HepG2 (cell line): ENCODE measurements at regions not wholly inside any gene's neighbourhood (a gene's known extent, or its start where the extent isn't known, plus 50 kb on each side); places are given as distances from the start of the nearest gene placed in this dataset.

Experiments used
- ATAC-seq: fragments of 200-7000 bp; cut with Tn5 transposase; 3 replicates; pipeline ENCODE4 v1.9.1; 2020; ENCODE audit warnings: mild to moderate bottlenecking, moderate library complexity
- BruUV-seq: library from RNA; stranded (reverse); fragments of 400-500 nt; replicated peaks from 2 replicates; lab custom pipeline; 2021; lab: Mats Ljungman, UMichigan
- CTCF ChIA-PET: fragments of 300-600 bp; formaldehyde crosslinking; extraction: SDS; loops from one replicate; lab custom pipeline; 2021; ENCODE audit warnings: low total read pairs, inconsistent platforms, low intra/inter-chr PET ratio; lab: Yijun Ruan, JAX
- POLR2A ChIA-PET: fragments of 350-600 bp; sonication (Branson Sonifier 250); formaldehyde crosslinking; loops from one replicate; lab custom pipeline; 2020; ENCODE audit warnings: antibody characterized with exemption, inconsistent platforms; lab: Yijun Ruan, JAX
- DNase-seq: peaks from one replicate; pipeline ENCODE4 v3.0.0-alpha.2; 2015; ENCODE audit warnings: low spot score
- FAIRE-seq: peaks from 3 replicates; lab custom pipeline; 2011; peaks lifted over from hg19 to GRCh38; lab: Jason Lieb, UNC
- H2AFZ ChIP-seq: one replicate; pipeline ENCODE4 v1.6.1; 2011; ENCODE audit warnings: low read length, inconsistent platforms
- H3K27ac ChIP-seq: fragments of 300-600 bp; 3 replicates; pipeline ENCODE4 v1.8.0; 2011; ENCODE audit warnings: mixed run types, mild to moderate bottlenecking, mixed read lengths, low read length, inconsistent platforms; ENCODE audit not compliant: insufficient read depth; ENCODE audit errors: extremely low read length
- H3K27me3 ChIP-seq, 2 experiments: fragments of 200-600 bp in 1 of 2; 2 replicates in 1 of 2; 3 replicates in 1 of 2; pipeline versions ENCODE4 v1.6.0 to v1.8.0; 2011; ENCODE audit warnings: low read length in 2 of 2, mild to moderate bottlenecking in 2 of 2, moderate library complexity in 2 of 2, inconsistent platforms in 1 of 2; ENCODE audit not compliant: insufficient read depth in 2 of 2, control insufficient read depth in 1 of 2
- H3K36me3 ChIP-seq, 2 experiments: fragments of 200-600 bp in 1 of 2; replicated peaks in 1 of 2; 2 replicates in 1 of 2; 3 replicates in 1 of 2; pipeline versions ENCODE4 v1.5.1 to v1.8.0; 2011; ENCODE audit warnings: low read length in 2 of 2, inconsistent platforms in 1 of 2; ENCODE audit not compliant: insufficient read depth in 2 of 2, control insufficient read depth in 1 of 2
- H3K4me1 ChIP-seq: 2 replicates; pipeline ENCODE4 v1.5.1; 2012; ENCODE audit warnings: low read length, inconsistent platforms; ENCODE audit not compliant: insufficient read depth
- H3K4me2 ChIP-seq: 2 replicates; pipeline ENCODE4 v1.6.0; 2011; ENCODE audit warnings: low read depth, low read length, inconsistent platforms
- H3K4me3 ChIP-seq, 3 experiments: fragments of 200-600 bp in 1 of 3; sonication (generic), shearing (Covaris generic) in 1 of 3; replicated peaks in 1 of 3; 2 replicates each; pipeline ENCODE4 v1.5.1; 2011 to 2016; ENCODE audit warnings: low read length in 3 of 3, inconsistent platforms in 2 of 3, low read depth in 2 of 3, mild to moderate bottlenecking in 2 of 3, control low read depth in 1 of 3, mixed read lengths in 1 of 3; ENCODE audit not compliant: insufficient read depth in 1 of 3
- H3K79me2 ChIP-seq: one replicate; pipeline ENCODE4 v1.6.1; 2011; ENCODE audit warnings: low read length, inconsistent platforms; ENCODE audit not compliant: insufficient read depth
- H3K9ac ChIP-seq: 2 replicates; pipeline ENCODE4 v1.6.0; 2011; ENCODE audit warnings: mild to moderate bottlenecking, low read depth, low read length, inconsistent platforms; ENCODE audit not compliant: insufficient read depth
- H3K9me3 ChIP-seq: 2 replicates; pipeline ENCODE4 v1.5.1; 2012; ENCODE audit warnings: mild to moderate bottlenecking, low read length
- H4K20me1 ChIP-seq: 2 replicates; pipeline ENCODE4 v1.6.0; 2011; ENCODE audit warnings: inconsistent platforms, mild to moderate bottlenecking, low read length, moderate library complexity; ENCODE audit not compliant: insufficient read depth
- BHLHE40 ChIP-seq: IDR thresholded peaks from 2 replicates; pipeline ENCODE4 v1.6.1; 2011; ENCODE audit warnings: low read length, improper control_type of control experiment
- DNMT3B ChIP-seq: conservative IDR thresholded peaks from 2 replicates; pipeline ENCODE4 v1.6.1; 2016; ENCODE audit warnings: missing biosample characterization, control low read depth
- HDAC2 ChIP-seq: sonication (generic); formaldehyde crosslinking; IDR thresholded peaks from 2 replicates; pipeline ENCODE4 v1.4.0; 2020; ENCODE audit warnings: missing genetic modification reagents
- HHEX ChIP-seq: IDR thresholded peaks from 2 replicates; pipeline ENCODE4 v1.6.1; 2016; ENCODE audit warnings: control low read depth
- HOXA5 ChIP-seq: sonication (generic); formaldehyde crosslinking; IDR thresholded peaks from 2 replicates; pipeline ENCODE4 v1.4.0; 2020; ENCODE audit warnings: missing genetic modification reagents
- JUN ChIP-seq: sonication (generic); formaldehyde crosslinking; IDR thresholded peaks from 2 replicates; pipeline ENCODE4 v1.4.0; 2020; ENCODE audit warnings: mild to moderate bottlenecking, missing genetic modification reagents
- MEIS1 ChIP-seq: sonication (generic); formaldehyde crosslinking; IDR thresholded peaks from 2 replicates; pipeline ENCODE4 v1.9.0; 2021; ENCODE audit warnings: mild to moderate bottlenecking, missing genetic modification reagents, moderate library complexity, borderline replicate concordance
- NR2F2 ChIP-seq: IDR thresholded peaks from 2 replicates; pipeline ENCODE4 v1.6.1; 2012; ENCODE audit warnings: low read depth, inconsistent platforms, borderline replicate concordance
- SALL1 ChIP-seq: sonication (generic); formaldehyde crosslinking; IDR thresholded peaks from 2 replicates; pipeline ENCODE4 v1.8.0; 2022; ENCODE audit warnings: mild to moderate bottlenecking, missing genetic modification reagents
- TP53 ChIP-seq: sonication (generic); formaldehyde crosslinking; conservative IDR thresholded peaks from 2 replicates; pipeline ENCODE4 v1.4.0; 2020; ENCODE audit warnings: missing genetic modification reagents
- ZBTB21 ChIP-seq: sonication (generic); formaldehyde crosslinking; IDR thresholded peaks from 2 replicates; pipeline ENCODE4 v1.4.0; 2020; ENCODE audit warnings: missing genetic modification reagents
- ZNF3 ChIP-seq: IDR thresholded peaks from 2 replicates; pipeline ENCODE4 v1.7.0; 2017; ENCODE audit warnings: inconsistent platforms
- ZNF510 ChIP-seq: sonication (generic); formaldehyde crosslinking; IDR thresholded peaks from 2 replicates; pipeline ENCODE4 v1.4.0; 2020; ENCODE audit warnings: low read depth, mild to moderate bottlenecking, missing genetic modification reagents
- ZNF556 ChIP-seq: sonication (generic); formaldehyde crosslinking; IDR thresholded peaks from 2 replicates; pipeline ENCODE4 v1.4.0; 2020; ENCODE audit warnings: mild to moderate bottlenecking, missing genetic modification reagents, borderline replicate concordance
- ZNF564 ChIP-seq: sonication (generic); formaldehyde crosslinking; IDR thresholded peaks from 2 replicates; pipeline ENCODE4 v1.8.1; 2023; ENCODE audit warnings: mild to moderate bottlenecking, missing genetic modification reagents
- ZNF790 ChIP-seq: sonication (generic); formaldehyde crosslinking; IDR thresholded peaks from 2 replicates; pipeline ENCODE4 v1.8.0; 2022; ENCODE audit warnings: missing genetic modification reagents, mild to moderate bottlenecking, borderline replicate concordance
- ZNF883 ChIP-seq: sonication (generic); formaldehyde crosslinking; IDR thresholded peaks from 2 replicates; pipeline ENCODE4 v1.5.1; 2020; ENCODE audit warnings: mild to moderate bottlenecking, missing genetic modification reagents; ENCODE audit errors: not compliant biosample characterization
- WGBS: methylation state at CpG from one replicate; pipeline ENCODE4 v1.1.6; 2017; ENCODE audit warnings: low lambda C conversion rate; 5-methylcytosine and 5-hydroxymethylcytosine counted together
- in situ Hi-C: cut with HindIII; loops from 2 replicates; pipeline ENCODE4 v1.10.0; 2017; ENCODE audit warnings: low pct_unique_long_range_greater_than_20kb; ENCODE audit not compliant: extremely low pct_ligation_motif_present
- intact Hi-C: fragments of 100-400 bp; cut with micrococcal nuclease; formaldehyde crosslinking; loops from one replicate; pipeline ENCODE4 v1.10.0; 2022; ENCODE audit not compliant: unreplicated experiment
- TF ChIP-seq, protein P1 (sequence below): sonication (generic); formaldehyde crosslinking; IDR thresholded peaks from 2 replicates; pipeline ENCODE4 v1.4.0; 2020; ENCODE audit warnings: mild to moderate bottlenecking, missing genetic modification reagents
- TF ChIP-seq, protein P2 (sequence below): sonication (generic); formaldehyde crosslinking; IDR thresholded peaks from 2 replicates; pipeline ENCODE4 v1.4.0; 2020; ENCODE audit warnings: mild to moderate bottlenecking, missing genetic modification reagents

DNA sequence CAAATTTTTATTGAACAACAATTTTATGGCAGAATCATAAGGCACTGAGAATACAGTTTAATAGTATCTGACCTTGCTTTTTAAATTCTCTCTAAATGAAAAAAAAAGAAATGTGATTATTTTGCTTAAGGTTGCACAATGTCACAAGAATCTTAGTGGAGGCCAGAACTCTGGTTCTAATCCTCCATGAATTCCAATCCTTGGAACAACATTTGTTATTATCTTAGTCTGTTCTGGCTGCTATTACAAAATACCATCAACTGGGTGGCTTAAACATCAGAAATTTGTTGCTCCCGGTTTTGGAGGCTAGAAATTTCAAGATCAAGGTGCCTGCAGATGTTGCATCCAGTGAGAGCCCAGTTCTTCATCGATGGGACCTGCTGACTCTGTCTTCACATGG lies 158.2 kb upstream of the POM121L12 start (continued):
- TF ChIP-seq, protein P1, sequence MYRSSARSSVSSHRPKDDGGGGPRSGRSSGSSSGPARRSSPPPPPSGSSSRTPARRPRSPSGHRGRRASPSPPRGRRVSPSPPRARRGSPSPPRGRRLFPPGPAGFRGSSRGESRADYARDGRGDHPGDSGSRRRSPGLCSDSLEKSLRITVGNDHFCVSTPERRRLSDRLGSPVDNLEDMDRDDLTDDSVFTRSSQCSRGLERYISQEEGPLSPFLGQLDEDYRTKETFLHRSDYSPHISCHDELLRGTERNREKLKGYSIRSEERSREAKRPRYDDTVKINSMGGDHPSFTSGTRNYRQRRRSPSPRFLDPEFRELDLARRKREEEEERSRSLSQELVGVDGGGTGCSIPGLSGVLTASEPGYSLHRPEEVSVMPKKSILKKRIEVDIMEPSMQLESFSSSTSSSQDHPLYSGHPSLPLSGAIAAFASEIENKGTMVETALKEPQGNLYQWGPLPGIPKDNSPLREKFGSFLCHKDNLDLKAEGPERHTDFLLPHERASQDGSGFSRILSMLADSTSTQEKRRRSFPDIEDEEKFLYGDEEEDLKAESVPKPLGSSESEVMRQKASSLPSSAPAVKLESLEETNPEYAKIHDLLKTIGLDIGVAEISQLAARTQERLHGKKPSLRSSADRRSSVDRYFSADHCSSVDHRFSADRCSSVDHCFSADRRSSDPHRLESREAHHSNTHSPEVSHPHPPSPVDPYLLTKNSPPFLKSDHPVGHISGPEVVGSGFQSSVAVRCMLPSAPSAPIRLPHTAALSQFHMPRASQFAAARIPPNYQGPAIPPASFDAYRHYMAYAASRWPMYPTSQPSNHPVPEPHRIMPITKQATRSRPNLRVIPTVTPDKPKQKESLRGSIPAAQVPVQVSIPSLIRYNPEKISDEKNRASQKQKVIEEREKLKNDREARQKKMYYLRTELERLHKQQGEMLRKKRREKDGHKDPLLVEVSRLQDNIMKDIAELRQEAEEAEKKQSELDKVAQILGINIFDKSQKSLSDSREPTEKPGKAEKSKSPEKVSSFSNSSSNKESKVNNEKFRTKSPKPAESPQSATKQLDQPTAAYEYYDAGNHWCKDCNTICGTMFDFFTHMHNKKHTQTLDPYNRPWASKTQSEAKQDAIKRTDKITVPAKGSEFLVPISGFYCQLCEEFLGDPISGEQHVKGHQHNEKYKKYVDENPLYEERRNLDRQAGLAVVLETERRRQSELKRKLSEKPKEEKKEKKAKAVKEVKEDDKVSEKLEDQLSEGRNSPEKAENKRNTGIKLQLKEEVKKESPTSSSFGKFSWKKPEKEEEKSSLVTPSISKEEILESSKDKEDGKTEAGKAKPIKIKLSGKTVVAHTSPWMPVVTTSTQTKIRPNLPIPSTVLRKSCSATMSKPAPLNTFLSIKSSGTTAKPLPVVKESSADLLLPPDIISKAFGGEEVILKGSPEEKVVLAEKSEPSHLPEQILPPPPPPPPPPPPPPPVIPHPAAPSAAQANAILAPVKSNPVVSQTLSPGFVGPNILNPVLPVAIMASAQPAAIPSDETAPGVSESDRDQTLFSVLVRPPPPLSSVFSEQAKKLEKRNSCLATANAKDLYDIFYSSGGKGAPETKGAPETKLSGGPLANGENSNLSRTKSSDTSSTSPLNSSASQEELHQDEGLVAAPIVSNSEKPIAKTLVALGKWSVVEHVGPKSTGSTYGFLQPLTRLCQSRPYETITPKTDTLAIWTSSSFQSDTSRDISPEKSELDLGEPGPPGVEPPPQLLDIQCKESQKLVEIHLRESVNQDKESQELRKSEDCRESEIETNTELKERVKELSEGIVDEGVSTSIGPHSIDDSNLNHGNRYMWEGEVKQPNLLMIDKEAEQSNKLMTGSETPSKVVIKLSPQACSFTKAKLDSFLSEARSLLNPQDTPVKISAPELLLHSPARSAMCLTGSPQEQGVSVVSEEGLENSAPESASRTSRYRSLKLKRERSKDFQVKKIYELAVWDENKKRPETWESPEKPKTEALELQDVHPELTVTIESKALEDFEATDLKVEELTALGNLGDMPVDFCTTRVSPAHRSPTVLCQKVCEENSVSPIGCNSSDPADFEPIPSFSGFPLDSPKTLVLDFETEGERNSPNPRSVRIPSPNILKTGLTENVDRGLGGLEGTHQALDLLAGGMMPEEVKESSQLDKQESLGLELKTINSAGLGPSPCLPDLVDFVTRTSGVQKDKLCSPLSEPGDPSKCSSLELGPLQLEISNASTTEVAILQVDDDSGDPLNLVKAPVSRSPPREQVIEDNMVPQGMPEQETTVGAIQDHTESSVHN (CRISPR knock-in tag) = no peak
- TF ChIP-seq BHLHE40 = no peak
- TF ChIP-seq NR2F2 = no peak
- TF ChIP-seq ZNF564 (CRISPR knock-in tag) = no peak
- no peak for TF ChIP-seq HDAC2 (CRISPR knock-in tag)
- no peak for TF ChIP-seq MEIS1
- TF ChIP-seq, all 625 proteins: peak for 0

DNA sequence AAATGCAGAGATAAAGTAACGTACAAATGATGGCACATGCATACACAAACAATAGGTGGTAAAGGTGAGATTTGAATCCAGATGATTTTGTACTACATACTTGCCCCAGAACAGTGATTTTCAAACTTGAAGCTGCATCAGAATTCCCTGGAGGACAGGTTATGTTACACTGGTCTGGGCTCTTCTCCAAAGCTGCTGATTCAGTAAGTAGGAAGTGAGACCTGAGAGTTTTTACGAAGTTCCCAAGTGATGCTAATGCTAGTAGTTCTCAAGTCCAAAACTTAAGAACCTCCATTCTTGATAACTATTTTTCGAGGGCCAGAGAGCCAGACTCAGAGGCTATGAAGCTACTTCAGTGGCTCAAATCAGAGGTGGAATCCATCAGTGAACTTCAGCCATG lies 159.0 kb upstream of the POM121L12 start:
- Histone ChIP-seq H3K9me3 (peaks cover 84% of the 10 kb centered on the region), H3K79me2 (no peaks in the 10 kb centered on the region), H3K4me2 (no peak overlapping the region), H3K36me3 (no peaks in the 10 kb centered on the region), H3K27ac (no peak overlapping the region), H3K4me3 (no peak overlapping the region), H4K20me1 (no peaks in the 10 kb centered on the region), H3K9ac (no peak overlapping the region), H3K27me3 (no peaks in the 10 kb centered on the region), H2AFZ (no peak overlapping the region), H3K4me1 (no peaks in the 10 kb centered on the region)
- no TSS peak for BruUV-seq
- POLR2A ChIA-PET = no interaction called here
- 1% methylated on average over 3 of the region's 3 CpGs for WGBS
- in situ Hi-C loops (no loop called here), intact Hi-C loops (no loop called here)
- ATAC-seq (no peak), DNase-seq (no peak), FAIRE-seq (no peak)
- CTCF ChIA-PET = no interaction called here
- TF ChIP-seq, protein P2, sequence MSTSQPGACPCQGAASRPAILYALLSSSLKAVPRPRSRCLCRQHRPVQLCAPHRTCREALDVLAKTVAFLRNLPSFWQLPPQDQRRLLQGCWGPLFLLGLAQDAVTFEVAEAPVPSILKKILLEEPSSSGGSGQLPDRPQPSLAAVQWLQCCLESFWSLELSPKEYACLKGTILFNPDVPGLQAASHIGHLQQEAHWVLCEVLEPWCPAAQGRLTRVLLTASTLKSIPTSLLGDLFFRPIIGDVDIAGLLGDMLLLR = no peak
- no peak for TF ChIP-seq DNMT3B (CRISPR knock-in tag)
- no peak for TF ChIP-seq TP53
- TF ChIP-seq ZNF883 (CRISPR knock-in tag) = no peak
- no peak for TF ChIP-seq SALL1
- no peak for TF ChIP-seq HHEX (CRISPR knock-in tag)
- TF ChIP-seq ZNF790 (CRISPR knock-in tag) = no peak
- no peak for TF ChIP-seq ZNF3
- TF ChIP-seq HOXA5 (CRISPR knock-in tag) = no peak
- TF ChIP-seq ZNF510 (CRISPR knock-in tag) = no peak
- no peak for TF ChIP-seq JUN (CRISPR knock-in tag)
- TF ChIP-seq ZBTB21 (CRISPR knock-in tag) = no peak
- TF ChIP-seq ZNF556 = no peak
